ENCODE measurements at regions not wholly inside any gene's neighbourhood (a gene's known extent, or its start where the extent isn't known, plus 50 kb on each side); places are given as distances from the start of the nearest gene placed in this dataset.

- ATAC-seq: no peak
- Mint-ChIP-seq H3K4me1 (ENCODE audit: low read depth) (no peaks in the 10 kb centered on the region), H3K4me3 (no peak overlapping the region), H3K36me3 (ENCODE audit: insufficient read depth) (no peaks in the 10 kb centered on the region), H3K9me3 (no peaks in the 10 kb centered on the region), H3K27me3 (ENCODE audit: low read depth) (peaks cover 15% of the 10 kb centered on the region)
- DNase-seq: no peak
These were observed 158.7 kb upstream of the CCDC150 start for GRCh38 chr2:196480653-196481323.

- H3K4me3 Mint-ChIP-seq: no peak overlapping the region
- H3K4me1 Mint-ChIP-seq (ENCODE audit: low read depth): no peaks in the 10 kb centered on the region
- no peak for ATAC-seq
- no peak for DNase-seq
- peaks cover 14% of the 10 kb centered on the region for H3K27me3 Mint-ChIP-seq (ENCODE audit: low read depth)
- no peaks in the 10 kb centered on the region for H3K9me3 Mint-ChIP-seq
- H3K36me3 Mint-ChIP-seq (ENCODE audit: insufficient read depth): no peaks in the 10 kb centered on the region
These were observed 158.2 kb upstream of the CCDC150 start for GRCh38 chr2:196481324-196481697.

GRCh38 chr2:196482119-196483065, 157.1 kb upstream of the CCDC150 start:
- H3K4me3 Mint-ChIP-seq: no peak overlapping the region
- ATAC-seq: peak; percentile 81 to 83

GRCh38 chr2:196486146-196486545, 153.4 kb upstream of the CCDC150 start:
- no peak overlapping the region for H3K4me3 Mint-ChIP-seq
- DNase-seq: no peak
- H3K27me3 Mint-ChIP-seq (ENCODE audit: low read depth): peaks cover 18% of the 10 kb centered on the region
- H3K4me1 Mint-ChIP-seq (ENCODE audit: low read depth): no peaks in the 10 kb centered on the region
- ATAC-seq: no peak
- no peaks in the 10 kb centered on the region for H3K36me3 Mint-ChIP-seq (ENCODE audit: insufficient read depth)
- no peaks in the 10 kb centered on the region for H3K9me3 Mint-ChIP-seq

More at GRCh38 chr2:196482119-196483065, 157.1 kb upstream of the CCDC150 start:
- Mint-ChIP-seq H3K36me3 (ENCODE audit: insufficient read depth) (no peaks in the 10 kb centered on the region), H3K9me3 (no peaks in the 10 kb centered on the region), H3K27me3 (ENCODE audit: low read depth) (peaks cover 15% of the 10 kb centered on the region), H3K4me1 (ENCODE audit: low read depth) (no peaks in the 10 kb centered on the region)
- no peak for DNase-seq

- Mint-ChIP-seq H3K27me3 (ENCODE audit: low read depth) (peaks cover 18% of the 10 kb centered on the region), H3K4me3 (no peak overlapping the region), H3K36me3 (ENCODE audit: insufficient read depth) (no peaks in the 10 kb centered on the region), H3K9me3 (no peaks in the 10 kb centered on the region), H3K4me1 (ENCODE audit: low read depth) (no peaks in the 10 kb centered on the region)
- ATAC-seq: no peak
- no peak for DNase-seq
These were observed 152.1 kb upstream of the CCDC150 start for GRCh38 chr2:196487417-196487816.

- DNase-seq (no peak), ATAC-seq (no peak)
- Mint-ChIP-seq H3K9me3 (peaks cover 6% of the 10 kb centered on the region), H3K4me1 (ENCODE audit: low read depth) (no peaks in the 10 kb centered on the region), H3K27me3 (ENCODE audit: low read depth) (peaks cover 21% of the 10 kb centered on the region), H3K4me3 (no peak overlapping the region), H3K36me3 (ENCODE audit: insufficient read depth) (no peaks in the 10 kb centered on the region)
These were observed 150.1 kb upstream of the CCDC150 start for GRCh38 chr2:196489371-196489770.

- H3K4me3 Mint-ChIP-seq: no peak overlapping the region
- H3K9me3 Mint-ChIP-seq: peaks cover 6% of the 10 kb centered on the region
- DNase-seq (no peak), ATAC-seq (no peak)
- peaks cover 12% of the 10 kb centered on the region for H3K27me3 Mint-ChIP-seq (ENCODE audit: low read depth)
- H3K36me3 Mint-ChIP-seq (ENCODE audit: insufficient read depth): no peaks in the 10 kb centered on the region
- no peaks in the 10 kb centered on the region for H3K4me1 Mint-ChIP-seq (ENCODE audit: low read depth)
These were observed 146.6 kb upstream of the CCDC150 start for GRCh38 chr2:196492946-196493345.

GRCh38 chr2:196498962-196499361, 140.6 kb upstream of the CCDC150 start:
- H3K9me3 Mint-ChIP-seq: peaks cover 11% of the 10 kb centered on the region
- H3K36me3 Mint-ChIP-seq (ENCODE audit: insufficient read depth): no peaks in the 10 kb centered on the region
- H3K4me3 Mint-ChIP-seq: no peak overlapping the region
- peaks cover 7% of the 10 kb centered on the region for H3K27me3 Mint-ChIP-seq (ENCODE audit: low read depth)
- DNase-seq: no peak
- ATAC-seq: no peak
- no peaks in the 10 kb centered on the region for H3K4me1 Mint-ChIP-seq (ENCODE audit: low read depth)

- Mint-ChIP-seq H3K9me3 (peaks cover 8% of the 10 kb centered on the region), H3K4me1 (ENCODE audit: low read depth) (no peaks in the 10 kb centered on the region), H3K36me3 (ENCODE audit: insufficient read depth) (no peaks in the 10 kb centered on the region), H3K4me3 (no peak overlapping the region), H3K27me3 (ENCODE audit: low read depth) (peaks cover 10% of the 10 kb centered on the region)
- DNase-seq: no peak
- ATAC-seq: no peak
These were observed 139.8 kb upstream of the CCDC150 start for GRCh38 chr2:196499686-196500085.

GRCh38 chr2:196500686-196501431, 138.7 kb upstream of the CCDC150 start:
- no peaks in the 10 kb centered on the region for H3K36me3 Mint-ChIP-seq (ENCODE audit: insufficient read depth)
- DNase-seq (no peak), ATAC-seq (no peak)
- H3K4me3 Mint-ChIP-seq: no peak overlapping the region
- peaks cover 8% of the 10 kb centered on the region for H3K9me3 Mint-ChIP-seq
- no peaks in the 10 kb centered on the region for H3K4me1 Mint-ChIP-seq (ENCODE audit: low read depth)
- H3K27me3 Mint-ChIP-seq (ENCODE audit: low read depth): peaks cover 15% of the 10 kb centered on the region

- Mint-ChIP-seq H3K9me3 (peaks cover 8% of the 10 kb centered on the region), H3K4me3 (no peak overlapping the region), H3K27me3 (ENCODE audit: low read depth) (peaks cover 16% of the 10 kb centered on the region), H3K4me1 (ENCODE audit: low read depth) (no peaks in the 10 kb centered on the region), H3K36me3 (ENCODE audit: insufficient read depth) (no peaks in the 10 kb centered on the region)
- DNase-seq (no peak), ATAC-seq (no peak)
These were observed 137.7 kb upstream of the CCDC150 start for GRCh38 chr2:196501836-196502235.

- DNase-seq (no peak), ATAC-seq (no peak)
- Mint-ChIP-seq H3K4me1 (ENCODE audit: low read depth) (no peaks in the 10 kb centered on the region), H3K27me3 (ENCODE audit: low read depth) (peaks cover 16% of the 10 kb centered on the region), H3K9me3 (peaks cover 8% of the 10 kb centered on the region), H3K36me3 (ENCODE audit: insufficient read depth) (no peaks in the 10 kb centered on the region), H3K4me3 (no peak overlapping the region)
These were observed 137.1 kb upstream of the CCDC150 start for GRCh38 chr2:196502386-196502785.

- Mint-ChIP-seq H3K27me3 (ENCODE audit: low read depth) (peaks cover 16% of the 10 kb centered on the region), H3K9me3 (peaks cover 7% of the 10 kb centered on the region), H3K36me3 (ENCODE audit: insufficient read depth) (no peaks in the 10 kb centered on the region), H3K4me3 (no peak overlapping the region), H3K4me1 (ENCODE audit: low read depth) (no peaks in the 10 kb centered on the region)
- no peak for ATAC-seq
- DNase-seq: no peak
These were observed 136.1 kb upstream of the CCDC150 start for GRCh38 chr2:196503398-196503797.

- no peak for ATAC-seq
- H3K9me3 Mint-ChIP-seq: no peaks in the 10 kb centered on the region
- H3K4me1 Mint-ChIP-seq (ENCODE audit: low read depth): no peaks in the 10 kb centered on the region
- H3K4me3 Mint-ChIP-seq: no peak overlapping the region
- no peaks in the 10 kb centered on the region for H3K36me3 Mint-ChIP-seq (ENCODE audit: insufficient read depth)
- no peak for DNase-seq
- H3K27me3 Mint-ChIP-seq (ENCODE audit: low read depth): peaks cover 16% of the 10 kb centered on the region
These were observed 134.7 kb upstream of the CCDC150 start for GRCh38 chr2:196504788-196505187.
